Transverse colon (tissue), 4 donors: ENCODE measurements at regions not wholly inside any gene's neighbourhood (a gene's known extent, or its start where the extent isn't known, plus 50 kb on each side); places are given as distances from the start of the nearest gene placed in this dataset.

Experiments
- DNase-seq: peaks from one replicate; pipeline ENCODE4 v3.0.0-alpha.2; 2019
- H3K27ac ChIP-seq, 4 donors: fragments of 200-600 bp; sonication (generic); 2 replicates each; pipeline ENCODE4 v1.5.1; 2016 to 2018; ENCODE audit warnings: inconsistent platforms in 4 of 4
- H3K27me3 ChIP-seq: fragments of 200-600 bp; sonication (generic); 2 replicates; pipeline ENCODE4 v1.5.1; 2017; ENCODE audit warnings: inconsistent platforms
- H3K36me3 ChIP-seq, 4 donors: fragments of 200-600 bp; sonication (generic); 2 replicates each; pipeline ENCODE4 v1.5.1; 2017 to 2019; ENCODE audit warnings: inconsistent platforms in 4 of 4
- H3K4me1 ChIP-seq, 4 donors: fragments of 200-600 bp; sonication (generic); 2 replicates each; pipeline ENCODE4 v1.5.1; 2017 to 2020; ENCODE audit warnings: inconsistent platforms in 4 of 4
- H3K4me3 ChIP-seq, 4 donors: fragments of 200-600 bp; sonication (generic); 1 replicate in 1 of 4; 2 replicates in 3 of 4; pipeline versions ENCODE4 v1.5.1 to v1.6.1; 2017 to 2019; ENCODE audit warnings: inconsistent platforms in 4 of 4
- H3K9me3 ChIP-seq, 2 donors: fragments of 200-600 bp; sonication (generic); 2 replicates each; pipeline ENCODE4 v1.5.1; 2017 to 2019; ENCODE audit warnings: inconsistent platforms in 2 of 2
- CTCF ChIP-seq, 5 experiments: fragments of 200-600 bp in 3 of 5; fragments of 450-650 bp in 2 of 5; sonication (generic) in 3 of 5; IDR thresholded peaks; 1 replicate in 2 of 5; 2 replicates in 3 of 5; pipeline ENCODE4 v1.5.1; 2016 to 2017; ENCODE audit warnings: antibody characterized with exemption in 5 of 5, inconsistent platforms in 3 of 5, mild to moderate bottlenecking in 2 of 5, moderate library complexity in 1 of 5
- EP300 ChIP-seq: sonication (generic); formaldehyde crosslinking; IDR thresholded peaks from one replicate; pipeline ENCODE4 v1.6.1; 2017; ENCODE audit warnings: antibody characterized with exemption, low read depth
- POLR2A ChIP-seq: fragments of 450-650 bp; IDR thresholded peaks from one replicate; pipeline ENCODE4 v1.6.1; 2016; ENCODE audit warnings: antibody characterized with exemption, mild to moderate bottlenecking, moderate library complexity
- POLR2AphosphoS5 ChIP-seq, 3 donors: sonication (generic); formaldehyde crosslinking; IDR thresholded peaks; one replicate each; pipeline ENCODE4 v1.6.1; 2016; ENCODE audit warnings: antibody characterized with exemption in 3 of 3
- WGBS, 2 donors: methylation state at CpG; one replicate each; pipeline ENCODE4 v1.1.5; 2018; ENCODE audit warnings: low coverage in 1 of 2; 5-methylcytosine and 5-hydroxymethylcytosine counted together
- in situ Hi-C, 4 donors: fragments of 200-750 bp; cut with MboI; loops; one replicate each; pipeline versions ENCODE4 v1.15.0 to v1.15.1; 2017; ENCODE audit warnings: low sequenced_read_pairs in 3 of 4, low pct_ligation_motif_present in 1 of 4, low pct_unique_long_range_greater_than_20kb in 1 of 4
- intact Hi-C: fragments of 100-400 bp; cut with DNase I; formaldehyde crosslinking; loops from one replicate; pipeline ENCODE4 v1.15.1; 2023; ENCODE audit warnings: low total_unique reads

DNA sequence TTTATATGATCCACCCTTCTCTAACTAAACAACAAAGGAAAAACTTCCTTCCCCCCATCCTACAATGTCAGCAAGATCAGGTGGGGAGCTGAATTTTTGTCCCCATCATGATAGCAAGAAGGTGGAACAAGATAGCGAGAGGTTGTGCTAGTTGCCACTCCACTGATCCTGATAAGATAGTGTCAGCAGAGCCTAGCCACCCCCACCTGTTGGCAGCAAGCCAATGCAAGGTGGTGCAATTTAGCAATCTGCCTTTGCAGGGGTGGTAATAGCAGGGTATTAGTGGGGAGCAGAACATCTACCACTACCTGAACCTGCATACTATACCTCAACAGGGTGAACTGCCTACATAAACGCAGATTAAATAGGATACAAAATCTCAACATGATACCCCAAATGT, 80.2 kb upstream of the MAMLD1 start:
- DNase-seq, result no peak
- 59 to 80% methylated on average over 1 to 2 of the region's 2 CpGs for WGBS, 2 donors
- in situ Hi-C loops, result no loop called here
- no peak overlapping the region for H3K4me3 ChIP-seq
- no peaks in the 10 kb centered on the region for H3K36me3 ChIP-seq
- no peaks in the 10 kb centered on the region for H3K4me1 ChIP-seq
- no peaks in the 10 kb centered on the region for H3K9me3 ChIP-seq
- no peaks in the 10 kb centered on the region for H3K27me3 ChIP-seq
- intact Hi-C loops, result no loop called here
- no peak overlapping the region for H3K27ac ChIP-seq
- TF ChIP-seq POLR2A (no peak), POLR2AphosphoS5 (IDR thresholded peaks at IDR 0.05) (no peak), EP300 (no peak), CTCF (IDR thresholded peaks at IDR 0.05) (no peak)

- H3K27me3 ChIP-seq, result no peaks in the 10 kb centered on the region
- H3K4me1 ChIP-seq, result no peaks in the 10 kb centered on the region
- no peak overlapping the region for H3K4me3 ChIP-seq
- intact Hi-C loops (no loop called here), in situ Hi-C loops (no loop called here)
- no peak for TF ChIP-seq POLR2A
- TF ChIP-seq POLR2AphosphoS5 (IDR thresholded peaks at IDR 0.05), result no peak
- TF ChIP-seq CTCF (IDR thresholded peaks at IDR 0.05), result no peak
- TF ChIP-seq EP300, result no peak
- WGBS, 2 donors, result 83% methylated on average over 4 of the region's 5 CpGs; no CpG with 5 or more reads in 1 of the 2 donors
- no peaks in the 10 kb centered on the region for H3K9me3 ChIP-seq
- DNase-seq, result no peak
- no peaks in the 10 kb centered on the region for H3K36me3 ChIP-seq
- no peak overlapping the region for H3K27ac ChIP-seq
Observed at GRCh38 chrX:150291014-150291413, 72.1 kb upstream of the MAMLD1 start.

GRCh38 chrX:150293311-150294013, 69.7 kb upstream of the MAMLD1 start:
- WGBS, 2 donors, result 52 to 60% methylated on average over 1 to 5 of the region's 5 CpGs
- H3K9me3 ChIP-seq, result no peaks in the 10 kb centered on the region
- H3K4me3 ChIP-seq, result no peak overlapping the region
- H3K27ac ChIP-seq, result no peak overlapping the region
- no peaks in the 10 kb centered on the region for H3K27me3 ChIP-seq
- no peak for TF ChIP-seq POLR2AphosphoS5 (IDR thresholded peaks at IDR 0.05)
- no peak for TF ChIP-seq EP300
- TF ChIP-seq POLR2A, result no peak
- TF ChIP-seq CTCF (IDR thresholded peaks at IDR 0.05), result no peak
- no peak for DNase-seq
- no peaks in the 10 kb centered on the region for H3K36me3 ChIP-seq
- in situ Hi-C loops (no loop called here), intact Hi-C loops (no loop called here)
- no peaks in the 10 kb centered on the region for H3K4me1 ChIP-seq

GRCh38 chrX:150298841-150299551, 64.1 kb upstream of the MAMLD1 start:
- no peak overlapping the region for H3K27ac ChIP-seq
- no peak for TF ChIP-seq EP300
- H3K9me3 ChIP-seq, result no peaks in the 10 kb centered on the region
- H3K36me3 ChIP-seq, result no peaks in the 10 kb centered on the region
- no peaks in the 10 kb centered on the region for H3K4me1 ChIP-seq
- no peaks in the 10 kb centered on the region for H3K27me3 ChIP-seq
- 61 to 79% methylated on average over 2 to 4 of the region's 4 CpGs for WGBS, 2 donors
- no peak overlapping the region for H3K4me3 ChIP-seq
- no peak for DNase-seq
- in situ Hi-C loops (no loop called here), intact Hi-C loops (no loop called here)
